ENCODE measurements at regions not wholly inside any gene's neighbourhood (a gene's known extent, or its start where the extent isn't known, plus 50 kb on each side); places are given as distances from the start of the nearest gene placed in this dataset.
A peak's percentile ranks its signal among the peaks of the same experiment; 100 is the strongest.

DNA sequence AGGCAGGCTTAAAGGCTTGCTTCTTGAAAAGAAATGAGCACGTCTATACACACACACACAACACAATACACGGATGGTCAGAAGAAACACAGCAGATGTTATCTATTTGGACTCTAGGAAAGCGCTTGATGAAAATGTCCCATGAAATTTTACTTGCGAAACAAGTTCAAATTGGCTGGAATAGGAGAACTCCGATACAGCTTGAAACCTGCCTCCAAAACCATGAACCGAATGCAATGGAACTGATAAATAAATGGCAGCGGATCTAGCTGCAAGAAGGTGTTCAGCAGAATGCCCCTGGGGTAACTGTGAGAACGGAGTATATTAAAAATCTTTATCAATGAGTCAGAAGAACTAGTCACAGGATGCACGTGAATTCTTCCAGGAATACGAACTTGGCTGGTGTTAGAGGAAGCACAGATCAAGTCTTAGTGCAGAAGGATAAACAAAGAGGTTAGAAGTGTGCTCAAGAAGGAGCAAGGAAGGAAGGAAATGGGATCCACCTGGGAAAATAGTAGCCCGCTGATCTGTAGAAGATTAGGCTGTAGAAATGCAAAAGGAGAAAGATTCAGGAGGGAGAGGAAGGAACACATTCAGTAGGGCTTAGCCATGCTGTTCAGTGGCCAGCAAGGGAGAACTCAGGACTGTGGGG is 142.0 kb upstream of the PRKCQ start:
- H3K9me3 ChIP-seq (ENCODE audit: control insufficient read depth in 1 of 2, low read length in 2 of 2) = no peaks in the 10 kb centered on the region
- peak overlapping the region in 1 of 2 donors; percentile 13 for H3K4me3 ChIP-seq (ENCODE audit: low read depth in 1 of 2, low read length in 2 of 2)
- no peaks in the 10 kb centered on the region for H3K4me1 ChIP-seq (ENCODE audit: control insufficient read depth in 1 of 2, insufficient read depth in 2 of 2, low read length in 2 of 2)
- peak overlapping the region; percentile 74 for H3K27ac ChIP-seq (ENCODE audit: low read length)
- H3K27me3 ChIP-seq (ENCODE audit: low read depth, low read length) = peaks cover 4% of the 10 kb centered on the region
- no peaks in the 10 kb centered on the region for H3K36me3 ChIP-seq (ENCODE audit: control insufficient read depth in 1 of 2, insufficient read depth in 2 of 2, low read length in 2 of 2)

DNA sequence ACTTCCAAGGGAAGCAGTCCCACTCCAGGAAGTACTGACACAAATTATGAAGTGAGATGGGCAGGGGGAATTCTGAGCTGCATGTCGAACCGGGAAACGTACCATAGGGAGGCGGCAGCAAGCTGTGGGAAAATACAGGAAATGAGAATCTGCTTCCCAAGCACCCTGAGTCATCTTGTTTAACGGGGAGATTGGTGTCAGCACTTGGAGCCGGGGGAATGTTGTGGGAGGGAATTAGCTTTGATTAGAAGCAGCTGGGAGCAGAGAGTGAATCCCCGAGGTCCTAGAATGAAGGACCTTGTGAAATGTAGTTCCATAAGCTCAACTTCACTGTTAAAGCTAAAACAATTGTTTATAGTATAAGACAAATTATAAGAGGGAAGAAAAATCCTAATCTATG is 141.4 kb upstream of the PRKCQ start:
- Histone ChIP-seq H3K36me3 (ENCODE audit: control insufficient read depth in 1 of 2, insufficient read depth in 2 of 2, low read length in 2 of 2) (no peaks in the 10 kb centered on the region), H3K4me1 (ENCODE audit: control insufficient read depth in 1 of 2, insufficient read depth in 2 of 2, low read length in 2 of 2) (no peaks in the 10 kb centered on the region), H3K9me3 (ENCODE audit: control insufficient read depth in 1 of 2, low read length in 2 of 2) (no peaks in the 10 kb centered on the region), H3K27ac (ENCODE audit: low read length) (peak overlapping the region; percentile 74), H3K27me3 (ENCODE audit: low read depth, low read length) (peaks cover 4% of the 10 kb centered on the region), H3K4me3 (ENCODE audit: low read depth in 1 of 2, low read length in 2 of 2) (peak overlapping the region in 1 of 2 donors; percentile 13)

DNA sequence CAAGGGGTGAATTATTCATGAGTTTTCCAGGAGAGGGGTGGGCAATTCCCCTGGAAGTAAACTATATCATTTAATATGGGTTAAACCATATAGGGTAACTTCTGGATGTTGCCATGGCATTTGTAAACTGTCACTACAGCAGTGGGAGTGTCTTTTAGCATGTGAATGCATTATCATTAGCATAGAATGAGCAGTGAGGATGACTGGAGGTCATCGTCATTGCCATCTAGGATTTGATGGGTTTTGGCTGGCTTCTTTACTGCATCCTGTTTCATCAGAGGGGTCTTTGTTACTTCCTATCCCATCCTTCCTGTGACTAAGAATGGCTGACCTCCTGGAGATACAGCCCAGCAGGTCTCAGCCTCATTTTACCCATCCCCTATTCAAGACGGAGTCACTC is 139.5 kb upstream of the PRKCQ start:
- Histone ChIP-seq H3K36me3 (ENCODE audit: control insufficient read depth in 1 of 2, insufficient read depth in 2 of 2, low read length in 2 of 2) (no peaks in the 10 kb centered on the region), H3K9me3 (ENCODE audit: control insufficient read depth in 1 of 2, low read length in 2 of 2) (no peaks in the 10 kb centered on the region), H3K27me3 (ENCODE audit: low read depth, low read length) (peaks cover 4% of the 10 kb centered on the region), H3K4me1 (ENCODE audit: control insufficient read depth in 1 of 2, insufficient read depth in 2 of 2, low read length in 2 of 2) (no peaks in the 10 kb centered on the region), H3K4me3 (ENCODE audit: low read depth in 1 of 2, low read length in 2 of 2) (no peak overlapping the region), H3K27ac (ENCODE audit: low read length) (no peak overlapping the region)

DNA sequence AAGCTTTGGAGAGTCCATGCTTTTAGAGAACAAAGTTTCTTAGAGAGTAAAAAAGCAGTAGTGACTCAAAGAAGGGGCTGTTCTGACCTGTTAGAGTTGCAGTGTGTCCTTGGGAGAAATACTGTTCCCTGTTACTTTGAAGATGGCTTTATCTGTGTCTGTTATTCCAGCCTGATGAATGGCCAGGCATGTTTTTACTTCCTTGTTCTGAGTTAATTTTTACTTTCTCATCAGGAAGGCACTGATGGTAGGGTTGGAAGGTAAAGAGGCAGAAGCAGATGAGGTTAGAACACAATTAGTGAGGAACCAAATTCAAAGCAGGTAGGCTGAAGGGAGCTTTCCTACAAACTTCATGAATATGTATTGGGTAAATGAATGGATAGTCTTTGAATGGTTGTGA is 138.5 kb upstream of the PRKCQ start:
- no peak overlapping the region for H3K4me3 ChIP-seq (ENCODE audit: low read depth in 1 of 2, low read length in 2 of 2)

DNA sequence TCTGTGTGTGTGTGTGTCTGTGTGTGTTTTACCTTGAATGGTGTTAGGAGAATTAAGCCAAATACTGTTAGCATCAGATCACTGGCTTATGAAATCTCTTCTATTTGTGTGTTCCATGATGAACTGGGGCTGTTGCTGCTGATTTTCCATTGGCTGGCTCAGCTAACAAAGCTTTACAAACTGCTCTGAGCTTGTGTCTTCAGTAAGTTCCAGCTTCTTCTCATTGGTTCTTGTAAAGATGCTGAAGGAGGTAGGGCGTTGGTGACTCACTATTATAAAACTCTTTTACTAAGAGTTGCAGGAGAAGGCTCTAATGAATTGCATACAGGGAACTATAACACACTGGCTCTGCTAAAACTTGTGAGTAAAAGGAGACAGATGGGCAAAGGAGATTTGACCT is 136.4 kb upstream of the PRKCQ start:
- peaks cover 4% of the 10 kb centered on the region for H3K27me3 ChIP-seq (ENCODE audit: low read depth, low read length)
- H3K4me1 ChIP-seq (ENCODE audit: control insufficient read depth in 1 of 2, insufficient read depth in 2 of 2, low read length in 2 of 2) = no peaks in the 10 kb centered on the region
- H3K36me3 ChIP-seq (ENCODE audit: control insufficient read depth in 1 of 2, insufficient read depth in 2 of 2, low read length in 2 of 2) = no peaks in the 10 kb centered on the region
- no peak overlapping the region for H3K27ac ChIP-seq (ENCODE audit: low read length)
- H3K9me3 ChIP-seq (ENCODE audit: control insufficient read depth in 1 of 2, low read length in 2 of 2) = no peaks in the 10 kb centered on the region
- H3K4me3 ChIP-seq (ENCODE audit: low read depth in 1 of 2, low read length in 2 of 2) = no peak overlapping the region

More for the DNA sequence above, 138.5 kb upstream of the PRKCQ start:
- Histone ChIP-seq H3K27ac (ENCODE audit: low read length) (no peak overlapping the region), H3K9me3 (ENCODE audit: control insufficient read depth in 1 of 2, low read length in 2 of 2) (no peaks in the 10 kb centered on the region), H3K36me3 (ENCODE audit: control insufficient read depth in 1 of 2, insufficient read depth in 2 of 2, low read length in 2 of 2) (no peaks in the 10 kb centered on the region), H3K27me3 (ENCODE audit: low read depth, low read length) (peaks cover 4% of the 10 kb centered on the region), H3K4me1 (ENCODE audit: control insufficient read depth in 1 of 2, insufficient read depth in 2 of 2, low read length in 2 of 2) (no peaks in the 10 kb centered on the region)

DNA sequence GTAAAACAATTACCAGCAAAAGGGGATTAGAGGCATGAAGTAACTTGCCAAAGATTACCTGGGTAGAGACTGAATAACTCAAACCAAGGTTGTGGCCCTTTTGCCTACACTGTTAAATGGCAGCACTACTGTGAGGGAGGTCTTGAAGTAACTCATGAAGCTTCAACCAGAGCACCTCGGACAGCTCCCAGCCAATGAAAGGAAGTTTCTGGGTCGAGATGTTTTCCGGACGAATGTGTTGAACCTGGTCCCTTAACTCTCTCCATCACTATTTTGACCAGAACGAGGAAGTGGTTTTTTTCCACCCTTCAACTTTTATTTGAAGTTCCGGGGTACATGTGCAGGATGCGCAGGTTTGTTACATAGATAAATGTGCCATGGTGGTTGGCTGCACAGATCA is 133.6 kb upstream of the PRKCQ start:
- H3K27ac ChIP-seq (ENCODE audit: low read length) = no peak overlapping the region

DNA sequence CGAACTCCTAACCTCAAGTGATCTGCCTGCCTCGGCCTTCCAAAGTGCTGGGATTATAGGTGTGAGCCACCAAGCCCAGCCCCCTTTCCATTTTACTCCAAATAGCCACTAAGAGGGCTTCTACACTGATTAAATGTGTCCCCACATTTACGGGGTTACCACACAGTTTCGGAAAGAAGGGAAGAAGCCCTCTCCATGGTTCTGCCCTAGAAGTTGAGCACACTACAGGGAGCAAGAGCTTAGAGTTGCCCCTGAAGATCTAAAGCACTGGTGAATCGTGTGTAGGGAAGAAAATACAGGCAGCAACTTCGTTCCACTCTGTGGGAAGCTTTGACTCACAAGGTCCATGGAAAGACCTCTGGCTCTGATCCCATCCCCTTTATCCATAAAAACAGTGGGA is 133.0 kb upstream of the PRKCQ start:
- H3K4me3 ChIP-seq (ENCODE audit: low read depth in 1 of 2, low read length in 2 of 2) = no peak overlapping the region
- no peak overlapping the region for H3K27ac ChIP-seq (ENCODE audit: low read length)
- no peaks in the 10 kb centered on the region for H3K36me3 ChIP-seq (ENCODE audit: control insufficient read depth in 1 of 2, insufficient read depth in 2 of 2, low read length in 2 of 2)
- no peaks in the 10 kb centered on the region for H3K4me1 ChIP-seq (ENCODE audit: control insufficient read depth in 1 of 2, insufficient read depth in 2 of 2, low read length in 2 of 2)
- H3K9me3 ChIP-seq (ENCODE audit: control insufficient read depth in 1 of 2, low read length in 2 of 2) = no peaks in the 10 kb centered on the region
- no peaks in the 10 kb centered on the region for H3K27me3 ChIP-seq (ENCODE audit: low read depth, low read length)

More for the DNA sequence above, 133.6 kb upstream of the PRKCQ start:
- no peaks in the 10 kb centered on the region for H3K9me3 ChIP-seq (ENCODE audit: control insufficient read depth in 1 of 2, low read length in 2 of 2)
- no peaks in the 10 kb centered on the region for H3K4me1 ChIP-seq (ENCODE audit: control insufficient read depth in 1 of 2, insufficient read depth in 2 of 2, low read length in 2 of 2)
- no peak overlapping the region for H3K4me3 ChIP-seq (ENCODE audit: low read depth in 1 of 2, low read length in 2 of 2)
- H3K27me3 ChIP-seq (ENCODE audit: low read depth, low read length) = no peaks in the 10 kb centered on the region
- no peaks in the 10 kb centered on the region for H3K36me3 ChIP-seq (ENCODE audit: control insufficient read depth in 1 of 2, insufficient read depth in 2 of 2, low read length in 2 of 2)

DNA sequence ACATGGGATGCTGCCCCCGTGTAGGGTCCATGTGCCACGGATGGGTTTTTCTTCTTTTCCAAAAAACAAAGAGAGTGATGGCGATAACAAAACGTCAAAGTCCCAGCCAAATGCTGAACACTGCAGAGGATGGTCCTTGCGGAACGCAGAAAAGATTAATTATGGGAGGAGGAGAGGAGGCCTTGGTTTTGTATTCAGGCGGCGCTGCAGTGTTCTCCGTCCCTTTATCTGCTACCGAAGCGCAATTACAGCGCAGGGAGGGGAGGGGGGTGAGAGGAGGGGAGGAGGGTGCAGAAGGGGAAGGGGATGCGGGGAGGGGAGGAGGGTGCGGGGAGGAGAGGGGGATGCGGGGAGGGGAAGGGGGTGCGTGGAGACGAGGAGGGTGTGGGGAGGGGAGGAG is 131.8 kb upstream of the PRKCQ start:
- Histone ChIP-seq H3K4me1 (ENCODE audit: control insufficient read depth in 1 of 2, insufficient read depth in 2 of 2, low read length in 2 of 2) (no peaks in the 10 kb centered on the region), H3K9me3 (ENCODE audit: control insufficient read depth in 1 of 2, low read length in 2 of 2) (no peaks in the 10 kb centered on the region), H3K36me3 (ENCODE audit: control insufficient read depth in 1 of 2, insufficient read depth in 2 of 2, low read length in 2 of 2) (no peaks in the 10 kb centered on the region), H3K27ac (ENCODE audit: low read length) (no peak overlapping the region), H3K27me3 (ENCODE audit: low read depth, low read length) (no peaks in the 10 kb centered on the region), H3K4me3 (ENCODE audit: low read depth in 1 of 2, low read length in 2 of 2) (no peak overlapping the region)

DNA sequence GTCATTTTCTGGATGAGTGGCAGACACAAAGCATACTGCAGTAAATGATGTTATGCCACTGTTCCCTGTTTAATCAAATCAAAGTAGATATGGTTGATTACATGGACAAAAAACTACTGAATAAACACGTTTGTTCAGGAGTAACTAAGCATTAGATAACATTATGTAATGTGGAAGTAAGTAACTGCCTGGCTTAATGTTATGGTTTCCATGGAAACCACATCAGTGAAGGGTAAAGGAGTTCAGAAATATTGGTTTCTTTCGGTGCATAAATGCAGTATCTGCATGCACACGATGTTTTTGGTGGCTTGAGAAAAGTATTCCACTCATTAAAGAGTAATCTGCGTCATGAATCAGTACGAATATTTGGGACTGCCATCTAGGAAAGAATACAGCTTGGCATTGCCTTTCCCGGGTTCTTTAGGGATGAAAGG is 131.3 kb upstream of the PRKCQ start:
- H3K9me3 ChIP-seq (ENCODE audit: control insufficient read depth in 1 of 2, low read length in 2 of 2) = no peaks in the 10 kb centered on the region
- H3K27me3 ChIP-seq (ENCODE audit: low read depth, low read length) = no peaks in the 10 kb centered on the region
- no peaks in the 10 kb centered on the region for H3K36me3 ChIP-seq (ENCODE audit: control insufficient read depth in 1 of 2, insufficient read depth in 2 of 2, low read length in 2 of 2)
- no peak overlapping the region for H3K27ac ChIP-seq (ENCODE audit: low read length)
- no peaks in the 10 kb centered on the region for H3K4me1 ChIP-seq (ENCODE audit: control insufficient read depth in 1 of 2, insufficient read depth in 2 of 2, low read length in 2 of 2)
- no peak overlapping the region for H3K4me3 ChIP-seq (ENCODE audit: low read depth in 1 of 2, low read length in 2 of 2)

DNA sequence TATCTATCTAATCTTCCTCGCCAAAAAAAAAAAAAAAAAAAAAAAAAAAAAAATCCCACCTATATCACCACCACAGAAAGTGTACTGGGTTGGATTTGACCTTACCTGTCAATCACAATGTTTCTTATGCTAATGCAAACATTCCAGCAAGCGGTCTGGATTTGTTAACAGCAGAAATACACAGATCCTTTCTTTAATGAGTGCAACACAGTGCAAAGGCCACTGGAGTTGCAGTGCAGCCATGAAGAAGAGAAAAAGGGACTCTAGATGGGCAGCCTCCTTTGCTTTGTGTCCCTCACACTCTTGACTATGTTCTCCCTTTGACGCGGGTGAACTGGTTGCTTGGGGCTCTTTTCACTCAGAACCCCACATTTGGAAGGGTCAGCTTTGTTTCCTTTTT is 127.3 kb upstream of the PRKCQ start:
- Histone ChIP-seq H3K4me1 (ENCODE audit: control insufficient read depth in 1 of 2, insufficient read depth in 2 of 2, low read length in 2 of 2) (no peaks in the 10 kb centered on the region), H3K4me3 (ENCODE audit: low read depth in 1 of 2, low read length in 2 of 2) (no peak overlapping the region), H3K9me3 (ENCODE audit: control insufficient read depth in 1 of 2, low read length in 2 of 2) (no peaks in the 10 kb centered on the region), H3K36me3 (ENCODE audit: control insufficient read depth in 1 of 2, insufficient read depth in 2 of 2, low read length in 2 of 2) (no peaks in the 10 kb centered on the region), H3K27me3 (ENCODE audit: low read depth, low read length) (no peaks in the 10 kb centered on the region), H3K27ac (ENCODE audit: low read length) (no peak overlapping the region)

DNA sequence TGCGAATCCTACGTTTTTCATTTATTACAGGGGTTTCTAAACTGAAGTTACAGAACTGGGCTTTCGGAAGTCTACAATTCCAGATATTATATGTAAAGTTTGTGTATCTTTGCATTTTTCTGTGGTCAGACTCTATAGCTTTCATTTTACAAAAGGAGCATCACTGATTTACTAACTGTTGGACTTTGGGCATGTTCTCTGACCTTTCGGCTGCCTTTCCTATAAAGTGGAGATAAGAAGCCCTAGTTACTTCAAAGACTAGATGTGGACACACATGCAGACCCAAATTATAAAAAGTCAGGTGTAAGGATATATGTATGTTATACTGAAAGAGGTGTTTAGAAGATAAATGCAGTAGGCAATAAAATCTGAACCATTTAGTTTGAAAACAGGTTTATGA is 126.6 kb upstream of the PRKCQ start:
- Histone ChIP-seq H3K36me3 (ENCODE audit: control insufficient read depth in 1 of 2, insufficient read depth in 2 of 2, low read length in 2 of 2) (no peaks in the 10 kb centered on the region), H3K27me3 (ENCODE audit: low read depth, low read length) (no peaks in the 10 kb centered on the region), H3K4me1 (ENCODE audit: control insufficient read depth in 1 of 2, insufficient read depth in 2 of 2, low read length in 2 of 2) (no peaks in the 10 kb centered on the region), H3K9me3 (ENCODE audit: control insufficient read depth in 1 of 2, low read length in 2 of 2) (no peaks in the 10 kb centered on the region), H3K27ac (ENCODE audit: low read length) (no peak overlapping the region), H3K4me3 (ENCODE audit: low read depth in 1 of 2, low read length in 2 of 2) (no peak overlapping the region)

DNA sequence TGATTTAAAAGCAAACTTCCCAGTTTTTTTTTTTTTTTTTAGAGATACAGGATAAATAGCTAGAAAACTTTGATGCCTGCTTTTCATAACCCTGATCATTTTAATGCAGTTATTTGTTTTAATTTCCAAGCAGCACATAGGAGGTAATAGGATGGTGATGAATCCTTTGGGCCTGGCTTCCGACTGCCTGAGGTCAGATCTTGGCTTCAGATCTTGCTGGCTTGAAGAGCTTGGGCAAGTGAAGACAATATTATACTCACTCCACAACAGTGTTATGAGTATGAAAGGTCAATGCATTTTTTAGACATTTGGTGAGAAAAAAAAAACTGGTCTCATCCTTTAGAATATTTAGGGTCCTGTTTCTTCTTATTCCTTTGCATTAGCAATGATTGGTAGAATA is 124.8 kb upstream of the PRKCQ start:
- H3K27ac ChIP-seq (ENCODE audit: low read length) = no peak overlapping the region
- no peak overlapping the region for H3K4me3 ChIP-seq (ENCODE audit: low read depth in 1 of 2, low read length in 2 of 2)
- no peaks in the 10 kb centered on the region for H3K4me1 ChIP-seq (ENCODE audit: control insufficient read depth in 1 of 2, insufficient read depth in 2 of 2, low read length in 2 of 2)
- H3K27me3 ChIP-seq (ENCODE audit: low read depth, low read length) = no peaks in the 10 kb centered on the region
- no peaks in the 10 kb centered on the region for H3K36me3 ChIP-seq (ENCODE audit: control insufficient read depth in 1 of 2, insufficient read depth in 2 of 2, low read length in 2 of 2)
- no peaks in the 10 kb centered on the region for H3K9me3 ChIP-seq (ENCODE audit: control insufficient read depth in 1 of 2, low read length in 2 of 2)

Data from muscle layer of duodenum (tissue), 2 donors.